GM12801 (cell line): ENCODE measurements at regions not wholly inside any gene's neighbourhood (a gene's known extent, or its start where the extent isn't known, plus 50 kb on each side); places are given as distances from the start of the nearest gene placed in this dataset.

Experiments
- CTCF ChIP-seq: IDR thresholded peaks from one replicate; pipeline ENCODE4 v1.5.1; 2011; ENCODE audit warnings: control low read depth; ENCODE audit not compliant: insufficient read length; ENCODE audit errors: extremely low read depth

DNA sequence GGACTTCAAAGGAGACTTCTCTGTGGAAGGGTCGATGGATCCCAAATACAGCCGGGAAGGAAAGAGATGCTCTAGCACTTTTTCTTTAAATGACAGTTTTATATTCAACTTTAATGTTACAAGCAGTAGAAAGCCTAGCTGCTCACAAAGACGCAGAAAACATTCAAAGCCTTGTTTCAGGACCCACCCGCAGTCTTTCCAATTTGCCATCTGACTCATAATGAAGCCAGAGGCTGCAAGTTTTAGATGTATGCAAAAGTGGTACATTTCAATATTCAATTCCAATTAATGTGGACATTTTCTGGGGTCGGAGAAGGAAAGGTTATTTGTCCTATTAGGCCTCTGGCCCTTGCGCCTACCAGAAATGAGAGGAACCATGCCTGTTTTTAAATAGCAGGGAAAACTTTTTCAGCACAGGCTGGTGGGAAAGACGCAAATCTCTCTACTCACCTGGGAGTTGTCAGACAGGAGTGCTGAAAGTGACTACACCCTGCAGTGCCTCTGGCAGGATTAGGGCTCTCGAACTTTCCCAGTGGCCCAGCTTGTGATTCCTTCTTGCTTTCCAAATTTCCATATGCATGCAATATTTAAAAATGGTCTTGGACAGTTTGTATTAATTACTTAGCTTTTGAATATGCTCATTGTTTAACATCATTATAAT lies 117.4 kb upstream of the MBNL1 start:
- TF ChIP-seq CTCF, result no peak

GRCh38 chr3:152155246-152156020 lies 113.3 kb upstream of the MBNL1 start:
- TF ChIP-seq CTCF, result no peak

DNA sequence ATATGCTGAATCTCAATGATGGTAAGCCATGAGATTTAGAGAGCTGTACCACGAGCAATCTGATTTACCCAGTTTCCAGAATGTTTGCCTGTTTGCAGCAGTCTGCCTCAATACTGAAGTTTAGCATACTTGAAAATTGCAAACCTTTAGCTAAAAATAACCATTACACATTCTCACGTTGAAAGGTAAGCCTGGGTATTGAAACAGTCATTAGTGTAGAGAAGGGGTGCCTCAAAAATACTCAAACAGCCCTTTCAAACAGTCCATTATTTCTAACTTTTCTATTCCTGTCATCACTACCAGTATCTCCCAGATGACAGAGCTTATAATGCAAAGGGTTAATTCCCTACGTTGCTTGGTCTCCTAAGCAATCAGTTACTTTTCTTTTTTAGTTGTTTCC lies 111.8 kb upstream of the MBNL1 start:
- TF ChIP-seq CTCF, result no peak

DNA sequence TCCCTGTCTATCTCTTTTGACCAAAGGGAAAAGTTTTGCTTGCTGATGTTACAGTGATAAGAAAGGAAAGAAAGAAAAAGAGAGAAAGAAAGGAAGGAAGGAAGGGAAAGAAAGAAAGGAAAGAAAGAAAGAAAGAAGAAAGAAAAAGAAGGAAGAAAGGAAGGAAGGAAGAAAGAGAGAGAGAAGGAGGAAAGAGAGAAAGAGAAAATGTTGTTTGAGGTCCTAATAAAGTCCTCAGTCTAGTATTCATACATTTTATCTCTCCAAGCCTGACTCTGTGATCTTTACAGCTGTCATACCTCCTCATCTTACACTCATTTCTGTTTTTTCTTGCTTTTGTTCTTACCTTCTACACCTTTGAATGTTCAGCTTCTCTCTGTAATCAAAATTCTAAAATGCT lies 111.4 kb upstream of the MBNL1 start:
- TF ChIP-seq CTCF, result no peak

- TF ChIP-seq CTCF, result no peak
Measured at GRCh38 chr3:152159328-152159727, 109.4 kb upstream of the MBNL1 start.

DNA sequence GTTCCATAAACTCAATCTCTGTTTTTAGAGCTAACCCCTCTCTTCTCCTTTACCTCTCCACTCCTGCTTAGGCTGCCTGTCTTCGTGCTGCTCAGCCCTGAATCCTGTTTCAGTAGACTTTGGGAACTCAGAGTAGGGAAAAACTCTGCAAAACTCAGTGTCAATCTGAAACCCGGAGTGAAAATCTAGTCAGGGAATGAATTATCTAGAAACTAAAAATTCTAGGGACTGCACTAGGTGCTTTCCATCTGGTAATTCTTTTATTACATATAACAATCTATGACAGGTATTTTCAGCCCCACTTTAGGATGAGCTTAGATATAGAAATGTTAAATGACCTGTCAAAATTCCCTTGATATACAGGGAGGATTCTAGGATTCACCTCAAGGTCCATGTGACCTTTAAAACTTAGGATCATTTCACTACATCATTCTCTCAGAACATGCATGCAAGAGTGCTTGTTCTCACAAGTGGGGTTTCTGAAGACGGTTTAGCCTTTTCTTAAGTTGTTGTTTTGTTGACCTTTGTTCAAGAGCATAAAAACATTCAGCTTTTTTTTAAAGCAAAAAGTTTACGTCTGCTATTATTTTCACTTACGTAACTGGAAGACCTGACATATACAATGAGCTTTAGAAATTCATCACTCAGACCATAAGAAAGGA lies 108.2 kb upstream of the MBNL1 start:
- no peak for TF ChIP-seq CTCF

DNA sequence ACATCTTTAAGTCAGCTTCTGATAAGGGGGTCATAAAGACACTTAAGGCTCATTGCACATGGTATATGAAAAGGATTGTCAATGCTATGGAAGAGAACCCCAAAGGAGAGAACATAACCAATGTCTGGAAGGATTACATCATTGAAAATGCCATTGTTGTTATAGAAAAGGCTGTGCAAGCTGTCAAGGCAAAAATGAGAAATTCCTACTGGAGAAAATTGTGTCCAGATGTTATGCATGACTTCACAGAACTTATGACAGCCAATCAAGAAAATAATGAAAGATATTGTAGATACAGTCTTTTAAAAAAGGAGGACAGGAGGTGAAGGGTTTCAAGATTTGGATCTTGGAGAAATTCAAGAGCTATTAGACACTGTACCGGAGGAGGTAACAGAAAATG lies 96.3 kb upstream of the MBNL1 start:
- no peak for TF ChIP-seq CTCF
